Colonic mucosa (tissue), 4 donors: ENCODE measurements at regions not wholly inside any gene's neighbourhood (a gene's known extent, or its start where the extent isn't known, plus 50 kb on each side); places are given as distances from the start of the nearest gene placed in this dataset.

ENCODE experiments used
- DNase-seq: peaks from one replicate; pipeline ENCODE4 v3.0.0-alpha.2; 2020
- H3K27ac ChIP-seq: fragments of 200-600 bp; one replicate; pipeline ENCODE4 v1.8.0; 2021
- H3K27me3 ChIP-seq: fragments of 200-600 bp; one replicate; pipeline ENCODE4 v1.8.0; 2021
- H3K36me3 ChIP-seq: fragments of 200-600 bp; one replicate; pipeline ENCODE4 v1.8.0; 2021
- H3K4me1 ChIP-seq: fragments of 200-600 bp; one replicate; pipeline ENCODE4 v1.8.0; 2021; ENCODE audit warnings: mild to moderate bottlenecking
- H3K4me3 ChIP-seq: fragments of 200-600 bp; one replicate; pipeline ENCODE4 v1.8.0; 2021
- H3K9ac ChIP-seq, 2 donors: one replicate each; pipeline ENCODE4 v1.7.0; 2013; ENCODE audit warnings: control low read depth in 2 of 2, low read depth in 2 of 2, low read length in 2 of 2
- H3K9me3 ChIP-seq: fragments of 200-600 bp; one replicate; pipeline ENCODE4 v1.8.0; 2021
- CTCF ChIP-seq: fragments of 200-600 bp; IDR thresholded peaks from one replicate; pipeline ENCODE4 v1.8.0; 2022; ENCODE audit warnings: antibody characterized with exemption, mild to moderate bottlenecking
- intact Hi-C: fragments of 100-400 bp; cut with DNase I; formaldehyde crosslinking; loops from one replicate; pipeline ENCODE4 v1.14.1; 2022
- donor health status: healthy.
- donor health status: DM: no; HTN: no; CAD: no.
- donor health status: DM: no; HTN: no; CAD: no.

GRCh38 chr1:232140419-232141166 lies 489.3 kb downstream of the SIPA1L2 start:
- Histone ChIP-seq H3K4me3 (no peak overlapping the region), H3K9me3 (no peaks in the 10 kb centered on the region), H3K27me3 (no peaks in the 10 kb centered on the region), H3K27ac (no peak overlapping the region), H3K4me1 (no peaks in the 10 kb centered on the region), H3K36me3 (no peaks in the 10 kb centered on the region), H3K9ac (no peak overlapping the region)
- intact Hi-C loops: no loop called here
- no peak for TF ChIP-seq CTCF
- DNase-seq: no peak

GRCh38 chr1:232139444-232139843 lies 490.5 kb downstream of the SIPA1L2 start:
- intact Hi-C loops: no loop called here
- no peak for TF ChIP-seq CTCF
- no peaks in the 10 kb centered on the region for H3K27me3 ChIP-seq
- no peak overlapping the region for H3K27ac ChIP-seq
- no peak overlapping the region for H3K9ac ChIP-seq
- no peak for DNase-seq
- no peaks in the 10 kb centered on the region for H3K4me1 ChIP-seq
- H3K36me3 ChIP-seq: no peaks in the 10 kb centered on the region
- no peaks in the 10 kb centered on the region for H3K9me3 ChIP-seq
- H3K4me3 ChIP-seq: no peak overlapping the region

- no peaks in the 10 kb centered on the region for H3K9me3 ChIP-seq
- no peak overlapping the region for H3K27ac ChIP-seq
- no peak for TF ChIP-seq CTCF
- H3K9ac ChIP-seq: no peak overlapping the region
- H3K36me3 ChIP-seq: no peaks in the 10 kb centered on the region
- H3K4me1 ChIP-seq: no peaks in the 10 kb centered on the region
- intact Hi-C loops: no loop called here
- DNase-seq: no peak
- no peaks in the 10 kb centered on the region for H3K27me3 ChIP-seq
- no peak overlapping the region for H3K4me3 ChIP-seq
Measured at GRCh38 chr1:232138044-232138443, 491.9 kb downstream of the SIPA1L2 start.

DNA sequence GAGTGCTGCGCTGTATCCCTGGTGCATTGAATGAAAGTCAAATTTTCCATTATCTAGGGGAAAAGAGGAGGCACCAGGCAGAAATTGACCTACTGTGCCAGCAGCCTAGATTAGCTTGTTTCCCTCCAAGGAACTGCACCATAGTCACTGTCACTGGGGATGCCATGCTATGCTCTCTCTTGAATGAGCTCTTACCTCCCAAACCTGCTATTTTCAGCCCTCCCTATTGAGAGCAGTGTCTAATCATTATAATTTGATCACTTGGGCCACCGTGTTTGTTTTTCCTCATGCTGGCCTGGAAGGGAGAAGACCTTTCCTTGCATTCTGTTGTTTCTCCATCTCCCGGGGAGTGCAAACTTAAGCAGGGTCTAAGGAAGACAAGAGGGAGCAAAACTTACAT lies 492.9 kb downstream of the SIPA1L2 start:
- H3K27me3 ChIP-seq: no peaks in the 10 kb centered on the region
- H3K4me1 ChIP-seq: no peaks in the 10 kb centered on the region
- H3K36me3 ChIP-seq: no peaks in the 10 kb centered on the region
- intact Hi-C loops: no loop called here
- H3K9me3 ChIP-seq: no peaks in the 10 kb centered on the region
- H3K9ac ChIP-seq: no peak overlapping the region
- DNase-seq: no peak
- no peak overlapping the region for H3K27ac ChIP-seq
- no peak overlapping the region for H3K4me3 ChIP-seq
- TF ChIP-seq CTCF: no peak

- no peak for DNase-seq
- Histone ChIP-seq H3K27me3 (no peaks in the 10 kb centered on the region), H3K4me3 (no peak overlapping the region), H3K9me3 (no peaks in the 10 kb centered on the region), H3K27ac (no peak overlapping the region), H3K36me3 (no peaks in the 10 kb centered on the region), H3K9ac (no peak overlapping the region), H3K4me1 (no peaks in the 10 kb centered on the region)
- intact Hi-C loops: no loop called here
- no peak for TF ChIP-seq CTCF
Measured at GRCh38 chr1:232136136-232136535, 493.8 kb downstream of the SIPA1L2 start.
